GM12878 (cell line): ENCODE measurements at regions not wholly inside any gene's neighbourhood (a gene's known extent, or its start where the extent isn't known, plus 50 kb on each side); places are given as distances from the start of the nearest gene placed in this dataset.

Source experiments
- ATAC-seq: fragments of 200-7000 bp; cut with Tn5 transposase; 3 replicates; pipeline ENCODE4 v1.9.1; 2020; ENCODE audit warnings: mild to moderate bottlenecking, moderate library complexity
- BruUV-seq: library from RNA; stranded (reverse); fragments of 400-500 nt; replicated peaks from 2 replicates; lab custom pipeline; 2021; lab: Mats Ljungman, UMichigan
- CTCF ChIA-PET: fragments of 300-600 bp; sonication (Branson Sonifier 250); formaldehyde crosslinking; extraction: SDS; loops from one replicate; lab custom pipeline; 2021; ENCODE audit warnings: inconsistent platforms; lab: Yijun Ruan, JAX
- POLR2A ChIA-PET: fragments of 350-600 bp; formaldehyde crosslinking; extraction: SDS; loops from one replicate; lab custom pipeline; 2021; ENCODE audit warnings: inconsistent platforms; lab: Charles Lee
- RAD21 ChIA-PET: fragments of 300-600 bp; sonication (Branson Sonifier 250); formaldehyde crosslinking; loops from one replicate; lab custom pipeline; 2023; ENCODE audit warnings: antibody characterized with exemption; ENCODE audit not compliant: unreplicated experiment; lab: Charles Lee
- SMC1A ChIA-PET: fragments of 300-600 bp; sonication (Branson Sonifier 250); formaldehyde crosslinking; loops from one replicate; lab custom pipeline; 2023; ENCODE audit not compliant: unreplicated experiment, uncharacterized antibody; lab: Charles Lee
- DNase-seq: peaks from one replicate; pipeline ENCODE4 v3.0.0-alpha.2; 2011; ENCODE audit warnings: low read depth, low spot score
- FAIRE-seq: peaks from 3 replicates; lab custom pipeline; 2011; peaks lifted over from hg19 to GRCh38; lab: Jason Lieb, UNC
- H2AFZ ChIP-seq: 2 replicates; pipeline ENCODE4 v1.6.0; 2011; ENCODE audit warnings: low read depth, low read length, control low read depth; ENCODE audit not compliant: control insufficient read depth
- H3K27ac ChIP-seq: 2 replicates; pipeline ENCODE4 v1.5.1; 2011; ENCODE audit warnings: control low read depth; ENCODE audit not compliant: control insufficient read depth, insufficient read depth
- H3K27me3 ChIP-seq, 2 experiments: replicated peaks in 1 of 2; 2 replicates each; pipeline versions ENCODE4 v1.6.0 to v1.6.1; 2011; ENCODE audit warnings: low read length in 1 of 2; ENCODE audit not compliant: control insufficient read depth in 2 of 2, insufficient read depth in 2 of 2
- H3K36me3 ChIP-seq, 2 experiments: 2 replicates each; pipeline ENCODE4 v1.5.1; 2011; ENCODE audit warnings: low read length in 1 of 2; ENCODE audit not compliant: control insufficient read depth in 2 of 2, insufficient read depth in 2 of 2
- H3K4me1 ChIP-seq: 2 replicates; pipeline ENCODE4 v1.6.1; 2011; ENCODE audit warnings: mild to moderate bottlenecking, low read length, moderate library complexity, mixed read lengths; ENCODE audit not compliant: control insufficient read depth, insufficient read depth
- H3K4me2 ChIP-seq: 2 replicates; pipeline ENCODE4 v1.6.0; 2011; ENCODE audit warnings: control low read depth; ENCODE audit not compliant: control insufficient read depth, insufficient read depth
- H3K4me3 ChIP-seq: fragments of 200-600 bp; sonication (generic); 2 replicates; pipeline ENCODE4 v1.5.1; 2016
- H3K79me2 ChIP-seq: 2 replicates; pipeline ENCODE4 v1.6.0; 2011; ENCODE audit warnings: low read length; ENCODE audit not compliant: control insufficient read depth, insufficient read depth
- H3K9ac ChIP-seq: 2 replicates; pipeline ENCODE4 v1.8.0; 2011; ENCODE audit warnings: low read length, control low read depth, mixed read lengths; ENCODE audit not compliant: control insufficient read depth, insufficient read depth
- H3K9me3 ChIP-seq: replicated peaks from 3 replicates; pipeline ENCODE4 v1.5.1; 2011; ENCODE audit warnings: mild to moderate bottlenecking, low read length; ENCODE audit not compliant: control insufficient read depth, insufficient read depth
- H4K20me1 ChIP-seq: 2 replicates; pipeline ENCODE4 v1.6.0; 2011; ENCODE audit not compliant: control insufficient read depth, insufficient read depth
- CHD2 ChIP-seq: IDR thresholded peaks from 2 replicates; pipeline ENCODE4 v1.6.1; 2011; ENCODE audit warnings: low read depth, low read length, improper control_type of control experiment, borderline replicate concordance
- MEF2B ChIP-seq: fragments of 450-650 bp; IDR thresholded peaks from 2 replicates; pipeline ENCODE4 v1.6.1; 2018; ENCODE audit warnings: mild to moderate bottlenecking, moderate library complexity; ENCODE audit not compliant: partially characterized antibody, poor library complexity, severe bottlenecking
- RAD51 ChIP-seq: fragments of 450-650 bp; IDR thresholded peaks from 2 replicates; pipeline ENCODE4 v1.6.1; 2016; ENCODE audit warnings: moderate library complexity, mild to moderate bottlenecking, inconsistent platforms
- SUPT20H ChIP-seq: IDR thresholded peaks from 2 replicates; pipeline ENCODE4 v1.6.1; 2011; ENCODE audit warnings: low read depth, mild to moderate bottlenecking, low read length, moderate library complexity, borderline replicate concordance; ENCODE audit not compliant: control insufficient read depth
- YBX1 ChIP-seq: fragments of 450-650 bp; IDR thresholded peaks from 2 replicates; pipeline ENCODE4 v1.6.1; 2016; ENCODE audit warnings: antibody characterized with exemption
- ZNF274 ChIP-seq: IDR thresholded peaks from one replicate; pipeline ENCODE4 v1.8.0; 2011; ENCODE audit not compliant: insufficient read length, insufficient read depth
- ZZZ3 ChIP-seq: IDR thresholded peaks from 2 replicates; pipeline ENCODE4 v1.6.1; 2011; ENCODE audit warnings: low read depth; ENCODE audit not compliant: control insufficient read depth, insufficient read length
- whole genome bisulfite sequencing: methylation state at CpG from one replicate; pipeline ENCODE4 v1.1.6; 2016; ENCODE audit warnings: low lambda C conversion rate; ENCODE audit not compliant: insufficient replicate concordance, insufficient coverage; ENCODE audit errors: missing lambda C conversion rate; 5-methylcytosine and 5-hydroxymethylcytosine counted together
- in situ Hi-C: fragments of 300-500 bp; cut with MboI; formaldehyde crosslinking; loops from 9 replicates; pipeline ENCODE4 v1.14.3; 2018; ENCODE audit warnings: mixed read lengths
- intact Hi-C: fragments of 100-400 bp; cut with micrococcal nuclease; formaldehyde crosslinking; loops from one replicate; pipeline ENCODE4 v1.14.2; 2022; ENCODE audit not compliant: unreplicated experiment
- TF ChIP-seq, protein P1 (sequence below): fragments of 450-650 bp; formaldehyde crosslinking; IDR thresholded peaks from 2 replicates; pipeline ENCODE4 v1.4.0; 2022; ENCODE audit warnings: mild to moderate bottlenecking, moderate library complexity
- TF ChIP-seq, protein P2 (sequence below): fragments of 450-650 bp; conservative IDR thresholded peaks from 2 replicates; pipeline ENCODE4 v1.6.1; 2017; ENCODE audit warnings: mild to moderate bottlenecking, moderate library complexity
- TF ChIP-seq, protein P3 (sequence below): fragments of 450-650 bp; IDR thresholded peaks from 2 replicates; pipeline ENCODE4 v1.6.1; 2017; ENCODE audit warnings: mild to moderate bottlenecking, moderate library complexity
- TF ChIP-seq, protein P4 (sequence below): fragments of 450-650 bp; IDR thresholded peaks from 2 replicates; pipeline ENCODE4 v1.6.1; 2017; ENCODE audit warnings: mild to moderate bottlenecking
- TF ChIP-seq, protein P5 (sequence below): IDR thresholded peaks from 2 replicates; pipeline ENCODE4 v1.6.1; 2011; ENCODE audit warnings: low read depth, mild to moderate bottlenecking, low read length, moderate library complexity, borderline replicate concordance; ENCODE audit errors: extremely low read depth

DNA sequence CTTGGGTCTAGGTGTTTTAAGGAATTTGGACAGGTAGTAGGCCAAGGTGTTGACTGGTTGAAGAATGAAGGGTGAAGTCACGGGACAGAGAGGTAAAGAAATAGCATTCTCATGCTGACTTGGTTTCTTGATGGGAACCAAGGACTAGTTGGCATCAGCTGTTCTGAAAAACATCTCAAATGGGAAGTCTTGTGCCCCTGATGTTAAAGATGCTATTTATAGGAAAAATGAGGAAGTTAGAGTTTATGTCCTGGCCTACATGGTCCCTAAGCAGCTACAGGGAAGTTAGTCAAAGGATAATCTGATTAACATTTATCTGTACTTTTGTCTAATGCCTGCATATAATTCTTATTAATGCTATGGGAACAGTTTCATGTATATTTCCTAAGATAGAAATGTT is 262.4 kb downstream of the HHIPL2 start:
- RAD21 ChIA-PET, result no interaction called here
- TF ChIP-seq YBX1 (no peak), MEF2B (no peak), RAD51 (no peak), ZZZ3 (no peak), ZNF274 (no peak), SUPT20H (no peak), CHD2 (no peak)
- TF ChIP-seq, protein P1, sequence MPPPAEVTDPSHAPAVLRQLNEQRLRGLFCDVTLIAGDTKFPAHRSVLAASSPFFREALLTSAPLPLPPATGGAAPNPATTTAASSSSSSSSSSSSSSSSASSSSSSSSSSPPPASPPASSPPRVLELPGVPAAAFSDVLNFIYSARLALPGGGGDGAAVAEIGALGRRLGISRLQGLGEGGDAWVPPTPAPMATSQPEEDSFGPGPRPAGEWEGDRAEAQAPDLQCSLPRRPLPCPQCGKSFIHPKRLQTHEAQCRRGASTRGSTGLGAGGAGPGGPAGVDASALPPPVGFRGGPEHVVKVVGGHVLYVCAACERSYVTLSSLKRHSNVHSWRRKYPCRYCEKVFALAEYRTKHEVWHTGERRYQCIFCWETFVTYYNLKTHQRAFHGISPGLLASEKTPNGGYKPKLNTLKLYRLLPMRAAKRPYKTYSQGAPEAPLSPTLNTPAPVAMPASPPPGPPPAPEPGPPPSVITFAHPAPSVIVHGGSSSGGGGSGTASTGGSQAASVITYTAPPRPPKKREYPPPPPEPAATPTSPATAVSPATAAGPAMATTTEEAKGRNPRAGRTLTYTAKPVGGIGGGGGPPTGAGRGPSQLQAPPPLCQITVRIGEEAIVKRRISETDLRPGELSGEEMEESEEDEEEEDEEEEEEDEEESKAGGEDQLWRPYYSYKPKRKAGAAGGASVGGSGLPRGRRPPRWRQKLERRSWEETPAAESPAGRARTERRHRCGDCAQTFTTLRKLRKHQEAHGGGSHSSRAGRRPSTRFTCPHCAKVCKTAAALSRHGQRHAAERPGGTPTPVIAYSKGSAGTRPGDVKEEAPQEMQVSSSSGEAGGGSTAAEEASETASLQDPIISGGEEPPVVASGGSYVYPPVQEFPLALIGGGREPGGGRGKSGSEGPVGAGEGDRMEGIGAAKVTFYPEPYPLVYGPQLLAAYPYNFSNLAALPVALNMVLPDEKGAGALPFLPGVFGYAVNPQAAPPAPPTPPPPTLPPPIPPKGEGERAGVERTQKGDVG (CRISPR knock-in tag), result no peak
- TF ChIP-seq, protein P2, sequence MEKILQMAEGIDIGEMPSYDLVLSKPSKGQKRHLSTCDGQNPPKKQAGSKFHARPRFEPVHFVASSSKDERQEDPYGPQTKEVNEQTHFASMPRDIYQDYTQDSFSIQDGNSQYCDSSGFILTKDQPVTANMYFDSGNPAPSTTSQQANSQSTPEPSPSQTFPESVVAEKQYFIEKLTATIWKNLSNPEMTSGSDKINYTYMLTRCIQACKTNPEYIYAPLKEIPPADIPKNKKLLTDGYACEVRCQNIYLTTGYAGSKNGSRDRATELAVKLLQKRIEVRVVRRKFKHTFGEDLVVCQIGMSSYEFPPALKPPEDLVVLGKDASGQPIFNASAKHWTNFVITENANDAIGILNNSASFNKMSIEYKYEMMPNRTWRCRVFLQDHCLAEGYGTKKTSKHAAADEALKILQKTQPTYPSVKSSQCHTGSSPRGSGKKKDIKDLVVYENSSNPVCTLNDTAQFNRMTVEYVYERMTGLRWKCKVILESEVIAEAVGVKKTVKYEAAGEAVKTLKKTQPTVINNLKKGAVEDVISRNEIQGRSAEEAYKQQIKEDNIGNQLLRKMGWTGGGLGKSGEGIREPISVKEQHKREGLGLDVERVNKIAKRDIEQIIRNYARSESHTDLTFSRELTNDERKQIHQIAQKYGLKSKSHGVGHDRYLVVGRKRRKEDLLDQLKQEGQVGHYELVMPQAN, result no peak
- TF ChIP-seq, protein P3, sequence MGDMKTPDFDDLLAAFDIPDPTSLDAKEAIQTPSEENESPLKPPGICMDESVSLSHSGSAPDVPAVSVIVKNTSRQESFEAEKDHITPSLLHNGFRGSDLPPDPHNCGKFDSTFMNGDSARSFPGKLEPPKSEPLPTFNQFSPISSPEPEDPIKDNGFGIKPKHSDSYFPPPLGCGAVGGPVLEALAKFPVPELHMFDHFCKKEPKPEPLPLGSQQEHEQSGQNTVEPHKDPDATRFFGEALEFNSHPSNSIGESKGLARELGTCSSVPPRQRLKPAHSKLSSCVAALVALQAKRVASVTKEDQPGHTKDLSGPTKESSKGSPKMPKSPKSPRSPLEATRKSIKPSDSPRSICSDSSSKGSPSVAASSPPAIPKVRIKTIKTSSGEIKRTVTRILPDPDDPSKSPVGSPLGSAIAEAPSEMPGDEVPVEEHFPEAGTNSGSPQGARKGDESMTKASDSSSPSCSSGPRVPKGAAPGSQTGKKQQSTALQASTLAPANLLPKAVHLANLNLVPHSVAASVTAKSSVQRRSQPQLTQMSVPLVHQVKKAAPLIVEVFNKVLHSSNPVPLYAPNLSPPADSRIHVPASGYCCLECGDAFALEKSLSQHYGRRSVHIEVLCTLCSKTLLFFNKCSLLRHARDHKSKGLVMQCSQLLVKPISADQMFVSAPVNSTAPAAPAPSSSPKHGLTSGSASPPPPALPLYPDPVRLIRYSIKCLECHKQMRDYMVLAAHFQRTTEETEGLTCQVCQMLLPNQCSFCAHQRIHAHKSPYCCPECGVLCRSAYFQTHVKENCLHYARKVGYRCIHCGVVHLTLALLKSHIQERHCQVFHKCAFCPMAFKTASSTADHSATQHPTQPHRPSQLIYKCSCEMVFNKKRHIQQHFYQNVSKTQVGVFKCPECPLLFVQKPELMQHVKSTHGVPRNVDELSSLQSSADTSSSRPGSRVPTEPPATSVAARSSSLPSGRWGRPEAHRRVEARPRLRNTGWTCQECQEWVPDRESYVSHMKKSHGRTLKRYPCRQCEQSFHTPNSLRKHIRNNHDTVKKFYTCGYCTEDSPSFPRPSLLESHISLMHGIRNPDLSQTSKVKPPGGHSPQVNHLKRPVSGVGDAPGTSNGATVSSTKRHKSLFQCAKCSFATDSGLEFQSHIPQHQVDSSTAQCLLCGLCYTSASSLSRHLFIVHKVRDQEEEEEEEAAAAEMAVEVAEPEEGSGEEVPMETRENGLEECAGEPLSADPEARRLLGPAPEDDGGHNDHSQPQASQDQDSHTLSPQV, result no peak
- TF ChIP-seq, protein P4, sequence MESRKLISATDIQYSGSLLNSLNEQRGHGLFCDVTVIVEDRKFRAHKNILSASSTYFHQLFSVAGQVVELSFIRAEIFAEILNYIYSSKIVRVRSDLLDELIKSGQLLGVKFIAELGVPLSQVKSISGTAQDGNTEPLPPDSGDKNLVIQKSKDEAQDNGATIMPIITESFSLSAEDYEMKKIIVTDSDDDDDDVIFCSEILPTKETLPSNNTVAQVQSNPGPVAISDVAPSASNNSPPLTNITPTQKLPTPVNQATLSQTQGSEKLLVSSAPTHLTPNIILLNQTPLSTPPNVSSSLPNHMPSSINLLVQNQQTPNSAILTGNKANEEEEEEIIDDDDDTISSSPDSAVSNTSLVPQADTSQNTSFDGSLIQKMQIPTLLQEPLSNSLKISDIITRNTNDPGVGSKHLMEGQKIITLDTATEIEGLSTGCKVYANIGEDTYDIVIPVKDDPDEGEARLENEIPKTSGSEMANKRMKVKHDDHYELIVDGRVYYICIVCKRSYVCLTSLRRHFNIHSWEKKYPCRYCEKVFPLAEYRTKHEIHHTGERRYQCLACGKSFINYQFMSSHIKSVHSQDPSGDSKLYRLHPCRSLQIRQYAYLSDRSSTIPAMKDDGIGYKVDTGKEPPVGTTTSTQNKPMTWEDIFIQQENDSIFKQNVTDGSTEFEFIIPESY, result no peak
- TF ChIP-seq, protein P5, sequence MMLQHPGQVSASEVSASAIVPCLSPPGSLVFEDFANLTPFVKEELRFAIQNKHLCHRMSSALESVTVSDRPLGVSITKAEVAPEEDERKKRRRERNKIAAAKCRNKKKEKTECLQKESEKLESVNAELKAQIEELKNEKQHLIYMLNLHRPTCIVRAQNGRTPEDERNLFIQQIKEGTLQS, result no peak

More for the DNA sequence above, 262.4 kb downstream of the HHIPL2 start:
- ChIA-PET POLR2A (interaction anchor here (0.5 kb wide), 1 partner anchor 759 kb away, joined by 4 read pairs; no protein-coding TSS in a partner anchor), SMC1A (interaction anchor here (1.2 kb wide), 1 partner anchor 20 kb away, joined by 3 read pairs; no protein-coding TSS in a partner anchor), CTCF (no interaction called here)
- no peaks in the 10 kb centered on the region for H3K9me3 ChIP-seq
- H3K4me3 ChIP-seq, result no peak overlapping the region
- DNase-seq (no peak), FAIRE-seq (no peak), ATAC-seq (no peak)
- no TSS peak for BruUV-seq
- no peak overlapping the region for H3K4me2 ChIP-seq
- no peak overlapping the region for H3K27ac ChIP-seq
- no peaks in the 10 kb centered on the region for H3K79me2 ChIP-seq
- H3K36me3 ChIP-seq, result no peaks in the 10 kb centered on the region
- no peaks in the 10 kb centered on the region for H4K20me1 ChIP-seq
- H3K27me3 ChIP-seq, result no peaks in the 10 kb centered on the region; a peak in 1 of 4 replicates
- H3K4me1 ChIP-seq, result no peaks in the 10 kb centered on the region
- in situ Hi-C loops (no loop called here), intact Hi-C loops (no loop called here)
- H2AFZ ChIP-seq, result no peak overlapping the region
- no peak overlapping the region for H3K9ac ChIP-seq
- 0% methylated on average over 1 of the region's 1 CpG for WGBS
